ENCODE measurements at regions not wholly inside any gene's neighbourhood (a gene's known extent, or its start where the extent isn't known, plus 50 kb on each side); places are given as distances from the start of the nearest gene placed in this dataset.

DNA sequence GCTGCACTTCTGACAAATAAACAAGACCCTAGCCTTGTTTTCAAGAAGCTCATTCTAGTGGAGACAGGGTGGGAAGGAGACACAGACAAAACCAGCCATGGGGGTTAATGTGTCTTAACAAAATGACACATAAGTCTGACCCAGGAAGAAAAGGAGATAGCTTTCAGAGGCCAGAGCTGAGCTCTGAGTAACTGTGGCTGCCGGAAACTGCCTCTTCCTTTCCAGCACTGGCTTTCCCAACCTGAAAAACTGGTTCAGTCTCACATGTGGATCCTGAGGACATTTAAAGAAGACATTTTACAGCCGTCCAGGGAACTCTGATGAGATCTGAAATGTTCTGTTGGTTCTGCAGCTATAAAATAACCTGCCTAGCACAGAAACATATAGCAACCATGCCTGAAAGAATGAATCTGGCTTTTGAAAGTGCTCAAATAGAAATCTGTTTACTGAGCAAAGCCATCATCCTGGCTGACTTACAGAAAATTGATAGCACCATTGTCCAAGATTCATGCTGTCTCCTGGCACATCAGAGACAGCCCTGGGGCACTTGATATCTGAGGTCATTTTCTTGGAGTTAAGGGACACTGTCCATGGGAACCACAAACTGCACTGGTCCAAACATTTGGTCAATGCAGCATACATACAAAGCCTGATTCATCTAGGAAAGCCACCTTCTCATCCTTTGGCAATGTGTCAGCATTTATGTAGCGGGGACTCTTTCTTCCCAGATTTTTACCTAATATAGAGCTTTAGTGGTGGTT is 83.2 kb upstream of the PAX1 start:
- no peak for TF ChIP-seq CTCF (conservative IDR thresholded peaks at IDR 0.05)
- TF ChIP-seq ZFX (IDR thresholded peaks at IDR 0.05) = no peak

Measured in C4-2B (cell line).